BLaER1 treated with 17β-estradiol and CSF1 and Interleukin-3, amounts not matched to agents 10 nM and 100 nM (cell line): ENCODE measurements at regions not wholly inside any gene's neighbourhood (a gene's known extent, or its start where the extent isn't known, plus 50 kb on each side); places are given as distances from the start of the nearest gene placed in this dataset.
A peak's percentile ranks its signal among the peaks of the same experiment; 100 is the strongest.

Experiments
- H3K27ac ChIP-seq, 11 experiments: shearing (Covaris generic); formaldehyde crosslinking; 2 replicates each; pipeline ENCODE4 v1.8.1; 2022
- H3K27me3 ChIP-seq, 11 experiments: shearing (Covaris generic); formaldehyde crosslinking; 2 replicates each; pipeline ENCODE4 v1.8.1; 2022
- H3K36me3 ChIP-seq, 11 experiments: shearing (Covaris generic); formaldehyde crosslinking; 2 replicates each; pipeline ENCODE4 v1.8.1; 2022
- H3K4me1 ChIP-seq, 10 experiments: shearing (Covaris generic); formaldehyde crosslinking; 2 replicates each; pipeline ENCODE4 v1.8.1; 2022
- H3K4me2 ChIP-seq, 11 experiments: shearing (Covaris generic); formaldehyde crosslinking; 2 replicates each; pipeline ENCODE4 v1.8.1; 2022
- H3K4me3 ChIP-seq, 10 experiments: shearing (Covaris generic); formaldehyde crosslinking; 2 replicates each; pipeline ENCODE4 v1.8.1; 2022
- H3K9ac ChIP-seq, 11 experiments: shearing (Covaris generic); formaldehyde crosslinking; 2 replicates each; pipeline ENCODE4 v1.8.1; 2022
- H3K9me3 ChIP-seq, 11 experiments: shearing (Covaris generic); formaldehyde crosslinking; replicated peaks in 1 of 11; 2 replicates each; pipeline ENCODE4 v1.8.1; 2022
- H4K20me1 ChIP-seq, 11 experiments: shearing (Covaris generic); formaldehyde crosslinking; 2 replicates each; pipeline ENCODE4 v1.8.1; 2022
- Cebpa-rat ChIP-seq, 11 experiments: shearing (Covaris generic); IDR thresholded peaks; 2 replicates each; pipeline ENCODE4 v1.8.1; 2022

GRCh38 chr20:58592076-58592695 lies 58.9 kb upstream of the STX16 start:
- no peaks in the 10 kb centered on the region; a peak in 1 of 22 replicates for H3K9me3 ChIP-seq
- no peaks in the 10 kb centered on the region for H4K20me1 ChIP-seq
- no peaks in the 10 kb centered on the region for H3K36me3 ChIP-seq
- H3K27ac ChIP-seq = no peak overlapping the region
- no peak overlapping the region for H3K4me3 ChIP-seq
- H3K4me2 ChIP-seq = no peak overlapping the region
- no peak overlapping the region for H3K9ac ChIP-seq
- peaks cover 0 to 29% (median 21%) of the 10 kb centered on the region in 10 experiments; a peak in 15 of 20 replicates for H3K4me1 ChIP-seq
- no peaks in the 10 kb centered on the region for H3K27me3 ChIP-seq
- no peak for TF ChIP-seq Cebpa-rat (IDR thresholded peaks at IDR 0.05)

- H3K4me2 ChIP-seq = peak overlapping the region in 8 of 11 experiments; percentile 10 to 84 (median 74); a peak in 13 of 22 replicates
- H4K20me1 ChIP-seq = no peaks in the 10 kb centered on the region
- no peaks in the 10 kb centered on the region for H3K9me3 ChIP-seq
- no peaks in the 10 kb centered on the region for H3K36me3 ChIP-seq
- no peak overlapping the region for H3K4me3 ChIP-seq
- H3K27me3 ChIP-seq = no peaks in the 10 kb centered on the region
- H3K9ac ChIP-seq = no peak overlapping the region
- H3K27ac ChIP-seq = no peak overlapping the region
- no peak for TF ChIP-seq Cebpa-rat (IDR thresholded peaks at IDR 0.05)
- peaks cover 5 to 38% (median 27%) of the 10 kb centered on the region in 10 experiments for H3K4me1 ChIP-seq
Measured at GRCh38 chr20:58590679-58591473, 60.2 kb upstream of the STX16 start.

GRCh38 chr20:58587467-58587866 lies 63.6 kb upstream of the STX16 start:
- no peak overlapping the region for H3K27ac ChIP-seq
- no peaks in the 10 kb centered on the region for H4K20me1 ChIP-seq
- no peak overlapping the region for H3K9ac ChIP-seq
- H3K4me3 ChIP-seq = no peak overlapping the region
- no peaks in the 10 kb centered on the region for H3K36me3 ChIP-seq
- peaks cover 14 to 61% (median 44%) of the 10 kb centered on the region in 10 experiments for H3K4me1 ChIP-seq
- peaks cover 2 to 8% (median 5%) of the 10 kb centered on the region in 11 experiments; a peak in 17 of 22 replicates for H3K9me3 ChIP-seq
- no peaks in the 10 kb centered on the region for H3K27me3 ChIP-seq
- no peak for TF ChIP-seq Cebpa-rat (IDR thresholded peaks at IDR 0.05)
- H3K4me2 ChIP-seq = no peak overlapping the region

- TF ChIP-seq Cebpa-rat (IDR thresholded peaks at IDR 0.05) = no peak
- Histone ChIP-seq H3K4me1 (peaks cover 14 to 61% (median 44%) of the 10 kb centered on the region in 10 experiments), H3K27me3 (no peaks in the 10 kb centered on the region), H3K9ac (no peak overlapping the region), H3K36me3 (no peaks in the 10 kb centered on the region), H3K9me3 (peaks cover 8 to 16% (median 12%) of the 10 kb centered on the region in 11 experiments; a peak in 17 of 22 replicates), H4K20me1 (no peaks in the 10 kb centered on the region), H3K27ac (no peak overlapping the region), H3K4me3 (no peak overlapping the region), H3K4me2 (peak overlapping the region in 6 of 11 experiments; percentile 52 to 75 (median 70); a peak in 8 of 22 replicates)
Measured at GRCh38 chr20:58586565-58587093, 64.5 kb upstream of the STX16 start.

- Histone ChIP-seq H3K36me3 (no peaks in the 10 kb centered on the region), H3K4me2 (peak overlapping the region; percentile 52 to 75 (median 63)), H3K4me1 (peaks cover 14 to 55% (median 43%) of the 10 kb centered on the region in 10 experiments), H3K27ac (no peak overlapping the region), H3K9me3 (peaks cover 9 to 21% (median 14%) of the 10 kb centered on the region in 11 experiments; a peak in 18 of 22 replicates), H3K9ac (peak overlapping the region in 3 of 11 experiments; percentile 4 to 37 (median 21); a peak in 1 of 22 replicates), H3K27me3 (no peaks in the 10 kb centered on the region), H3K4me3 (no peak overlapping the region), H4K20me1 (no peaks in the 10 kb centered on the region)
- TF ChIP-seq Cebpa-rat (IDR thresholded peaks at IDR 0.05) = no peak
Measured at GRCh38 chr20:58585753-58586540, 65.1 kb upstream of the STX16 start.

GRCh38 chr20:58584881-58585752 lies 66.0 kb upstream of the STX16 start:
- Histone ChIP-seq H3K27me3 (no peaks in the 10 kb centered on the region), H3K9ac (peak overlapping the region in 1 of 11 experiments; percentile 4; a peak in 1 of 22 replicates), H3K36me3 (no peaks in the 10 kb centered on the region), H3K9me3 (peaks cover 9 to 30% (median 18%) of the 10 kb centered on the region in 11 experiments; a peak in 19 of 22 replicates), H3K27ac (no peak overlapping the region), H3K4me2 (peak overlapping the region; percentile 52 to 75 (median 63)), H4K20me1 (no peaks in the 10 kb centered on the region), H3K4me1 (peaks cover 14 to 47% (median 34%) of the 10 kb centered on the region in 10 experiments), H3K4me3 (no peak overlapping the region)
- no peak for TF ChIP-seq Cebpa-rat (IDR thresholded peaks at IDR 0.05)

- H3K27me3 ChIP-seq = no peaks in the 10 kb centered on the region
- H3K9ac ChIP-seq = no peak overlapping the region
- TF ChIP-seq Cebpa-rat (IDR thresholded peaks at IDR 0.05) = no peak
- no peaks in the 10 kb centered on the region for H3K36me3 ChIP-seq
- H3K9me3 ChIP-seq = peaks cover 9 to 33% (median 21%) of the 10 kb centered on the region in 11 experiments; a peak in 19 of 22 replicates
- peaks cover 14 to 38% (median 26%) of the 10 kb centered on the region in 10 experiments for H3K4me1 ChIP-seq
- no peaks in the 10 kb centered on the region for H4K20me1 ChIP-seq
- H3K4me2 ChIP-seq = peak overlapping the region in 4 of 11 experiments; percentile 18 to 49 (median 40); a peak in 5 of 22 replicates
- H3K4me3 ChIP-seq = no peak overlapping the region
- no peak overlapping the region for H3K27ac ChIP-seq
Measured at GRCh38 chr20:58584051-58584824, 66.8 kb upstream of the STX16 start.
